MV-4-11 (cell line): ENCODE measurements at regions not wholly inside any gene's neighbourhood (a gene's known extent, or its start where the extent isn't known, plus 50 kb on each side); places are given as distances from the start of the nearest gene placed in this dataset.
"Not testable (repeated sequence)": the region's sequence is repeated elsewhere in the genome, so short reads cannot be mapped to it uniquely, and the experiment has no call there.

Experiments used
- DNase-seq: peaks from one replicate; lab custom pipeline; 2025; lab: John Stamatoyannopoulos, UW

GRCh38 chr4:126525400-126525799, 1107.4 kb upstream of the INTU start:
- not testable (repeated sequence) for DNase-seq

- DNase-seq, result no peak
These were observed 1106.4 kb upstream of the INTU start for GRCh38 chr4:126526335-126526734.

- no peak for DNase-seq
These were observed 1102.8 kb upstream of the INTU start for GRCh38 chr4:126529997-126530396.

- no peak for DNase-seq
These were observed 1101.7 kb upstream of the INTU start for GRCh38 chr4:126530996-126531585.

- DNase-seq, result no peak
These were observed 1100.2 kb upstream of the INTU start for GRCh38 chr4:126532527-126532926.

GRCh38 chr4:126533146-126533805, 1099.5 kb upstream of the INTU start:
- DNase-seq, result no peak

GRCh38 chr4:126539771-126540170, 1093.0 kb upstream of the INTU start:
- DNase-seq, result no peak

- DNase-seq, result no peak
These were observed 1090.9 kb upstream of the INTU start for GRCh38 chr4:126541820-126542219.

- DNase-seq, result no peak
These were observed 1088.5 kb upstream of the INTU start for GRCh38 chr4:126544276-126544675.

- not testable (repeated sequence) for DNase-seq
These were observed 1086.6 kb upstream of the INTU start for GRCh38 chr4:126546197-126546596.

- DNase-seq, result no peak
These were observed 1085.4 kb upstream of the INTU start for GRCh38 chr4:126547352-126547751.

- DNase-seq, result no peak
These were observed 1083.9 kb upstream of the INTU start for GRCh38 chr4:126548890-126549289.

GRCh38 chr4:126552321-126552720, 1080.4 kb upstream of the INTU start:
- no peak for DNase-seq

- no peak for DNase-seq
These were observed 1079.5 kb upstream of the INTU start for GRCh38 chr4:126553248-126553647.

GRCh38 chr4:126558596-126558995, 1074.2 kb upstream of the INTU start:
- DNase-seq, result no peak

- DNase-seq, result no peak
These were observed 1072.8 kb upstream of the INTU start for GRCh38 chr4:126559961-126560360.

GRCh38 chr4:126560794-126561193, 1072.0 kb upstream of the INTU start:
- DNase-seq, result no peak

GRCh38 chr4:126563389-126563788, 1069.4 kb upstream of the INTU start:
- DNase-seq, result no peak

GRCh38 chr4:126564283-126564854, 1068.4 kb upstream of the INTU start:
- DNase-seq, result no peak

GRCh38 chr4:126568652-126569570, 1063.8 kb upstream of the INTU start:
- no peak for DNase-seq

GRCh38 chr4:126572264-126572663, 1060.5 kb upstream of the INTU start:
- no peak for DNase-seq

- no peak for DNase-seq
These were observed 1050.0 kb upstream of the INTU start for GRCh38 chr4:126582737-126583136.

- DNase-seq, result no peak
These were observed 1049.2 kb upstream of the INTU start for GRCh38 chr4:126583509-126583908.
